NCI-H1930 (cell line): ENCODE measurements at regions not wholly inside any gene's neighbourhood (a gene's known extent, or its start where the extent isn't known, plus 50 kb on each side); places are given as distances from the start of the nearest gene placed in this dataset.

Source experiments
- DNase-seq, 2 experiments: peaks; one replicate each; lab custom pipeline; 2025; lab: John Stamatoyannopoulos, UW

GRCh38 chr10:121033366-121033765 lies 182.2 kb downstream of the WDR11 start:
- DNase-seq, result no peak

GRCh38 chr10:121036431-121036830 lies 185.3 kb downstream of the WDR11 start:
- DNase-seq, result no peak

GRCh38 chr10:121041499-121041898 lies 190.3 kb downstream of the WDR11 start:
- no peak for DNase-seq

GRCh38 chr10:121041906-121042305 lies 190.7 kb downstream of the WDR11 start:
- no peak for DNase-seq

- DNase-seq, result no peak
Observed at GRCh38 chr10:121042342-121042741, 191.2 kb downstream of the WDR11 start.

- DNase-seq, result no peak
Observed at GRCh38 chr10:121043124-121043849, 192.1 kb downstream of the WDR11 start.

GRCh38 chr10:121048749-121049148 lies 197.6 kb downstream of the WDR11 start:
- DNase-seq, result no peak

GRCh38 chr10:121049489-121049888 lies 198.3 kb downstream of the WDR11 start:
- no peak for DNase-seq

- no peak for DNase-seq
Observed at GRCh38 chr10:121049923-121050322, 198.8 kb downstream of the WDR11 start.

GRCh38 chr10:121051171-121051570 lies 200.0 kb downstream of the WDR11 start:
- no peak for DNase-seq

- no peak for DNase-seq
Observed at GRCh38 chr10:121051696-121052279, 200.6 kb downstream of the WDR11 start.

GRCh38 chr10:121053151-121053550 lies 202.0 kb downstream of the WDR11 start:
- no peak for DNase-seq

- no peak for DNase-seq
Observed at GRCh38 chr10:121054874-121055273, 203.7 kb downstream of the WDR11 start.

- no peak for DNase-seq
Observed at GRCh38 chr10:121057269-121057668, 206.1 kb downstream of the WDR11 start.

GRCh38 chr10:121058082-121058481 lies 206.9 kb downstream of the WDR11 start:
- DNase-seq, result no peak

- no peak for DNase-seq
Observed at GRCh38 chr10:121059351-121059750, 208.2 kb downstream of the WDR11 start.

GRCh38 chr10:121062115-121062514 lies 211.0 kb downstream of the WDR11 start:
- no peak for DNase-seq

GRCh38 chr10:121063744-121064143 lies 212.6 kb downstream of the WDR11 start:
- DNase-seq, result no peak

GRCh38 chr10:121064491-121064890 lies 213.3 kb downstream of the WDR11 start:
- no peak for DNase-seq

GRCh38 chr10:121065330-121065729 lies 214.2 kb downstream of the WDR11 start:
- no peak for DNase-seq

GRCh38 chr10:121069061-121069850 lies 218.1 kb downstream of the WDR11 start:
- no peak for DNase-seq

GRCh38 chr10:121070275-121071070 lies 219.3 kb downstream of the WDR11 start:
- no peak for DNase-seq
